GM19023 (cell line): ENCODE measurements at regions not wholly inside any gene's neighbourhood (a gene's known extent, or its start where the extent isn't known, plus 50 kb on each side); places are given as distances from the start of the nearest gene placed in this dataset.

Source experiments
- ATAC-seq: cut with Tn5 transposase; IDR thresholded peaks from one replicate; pipeline ENCODE4 v1.9.1; 2021; ENCODE audit warnings: mild to moderate bottlenecking, moderate library complexity; ENCODE audit not compliant: unreplicated experiment

GRCh38 chr6:122297010-122297409 is 102.4 kb upstream of the HSF2 start:
- ATAC-seq: no peak

- ATAC-seq: no peak
These were observed 97.4 kb upstream of the HSF2 start for GRCh38 chr6:122302067-122302466.

GRCh38 chr6:122307577-122307976 is 91.9 kb upstream of the HSF2 start:
- ATAC-seq: no peak

- ATAC-seq: no peak
These were observed 91.4 kb upstream of the HSF2 start for GRCh38 chr6:122308074-122308473.

- no peak for ATAC-seq
These were observed 83.6 kb upstream of the HSF2 start for GRCh38 chr6:122315842-122316241.

GRCh38 chr6:122322824-122323223 is 76.6 kb upstream of the HSF2 start:
- no peak for ATAC-seq

- no peak for ATAC-seq
These were observed 76.1 kb upstream of the HSF2 start for GRCh38 chr6:122323361-122323760.

GRCh38 chr6:122330315-122330714 is 69.1 kb upstream of the HSF2 start:
- ATAC-seq: no peak

- ATAC-seq: no peak
These were observed 61.8 kb upstream of the HSF2 start for GRCh38 chr6:122337645-122338044.

- no peak for ATAC-seq
These were observed 59.8 kb upstream of the HSF2 start for GRCh38 chr6:122339661-122340060.

GRCh38 chr6:122347280-122347679 is 52.2 kb upstream of the HSF2 start:
- ATAC-seq: no peak

GRCh38 chr6:122347751-122348150 is 51.7 kb upstream of the HSF2 start:
- ATAC-seq: no peak
